GM12878 (cell line): ENCODE measurements at regions not wholly inside any gene's neighbourhood (a gene's known extent, or its start where the extent isn't known, plus 50 kb on each side); places are given as distances from the start of the nearest gene placed in this dataset.

ENCODE experiments used
- CBX5 ChIP-seq: sonication (generic); IDR thresholded peaks from 2 replicates; pipeline ENCODE4 v1.6.1; 2016; ENCODE audit warnings: low read depth, moderate library complexity, mild to moderate bottlenecking, inconsistent platforms
- EGR1 ChIP-seq, 2 experiments: IDR thresholded peaks; 1 replicate in 1 of 2; 2 replicates in 1 of 2; pipeline ENCODE4 v1.6.1; 2011 to 2012; ENCODE audit warnings: low read depth in 2 of 2, low read length in 2 of 2, borderline replicate concordance in 1 of 2, mild to moderate bottlenecking in 1 of 2, moderate library complexity in 1 of 2
- EP300 ChIP-seq, 2 experiments: fragments of 150-350 bp in 1 of 2; IDR thresholded peaks; 2 replicates each; pipeline ENCODE4 v1.6.1; 2011 to 2012; ENCODE audit warnings: low read depth in 2 of 2, low read length in 2 of 2, borderline replicate concordance in 1 of 2, improper control_type of control experiment in 1 of 2, inconsistent platforms in 1 of 2; ENCODE audit not compliant: control insufficient read depth in 1 of 2
- EZH2 ChIP-seq: IDR thresholded peaks from 2 replicates; pipeline ENCODE4 v1.6.1; 2012; ENCODE audit warnings: low read depth, mild to moderate bottlenecking, control low read depth, inconsistent platforms, low read length, borderline replicate concordance; ENCODE audit not compliant: control insufficient read depth
- FOXK2 ChIP-seq: fragments of 450-650 bp; IDR thresholded peaks from 2 replicates; pipeline ENCODE4 v1.6.1; 2017; ENCODE audit warnings: mild to moderate bottlenecking, moderate library complexity
- MEF2A ChIP-seq: IDR thresholded peaks from 2 replicates; pipeline ENCODE4 v1.6.1; 2011; ENCODE audit warnings: low read depth, mild to moderate bottlenecking, low read length, moderate library complexity; ENCODE audit not compliant: insufficient read depth
- POLR2A ChIP-seq: IDR thresholded peaks from 2 replicates; pipeline ENCODE4 v1.6.1; 2011; ENCODE audit warnings: low read depth, mild to moderate bottlenecking, low read length
- SMC3 ChIP-seq: IDR thresholded peaks from 2 replicates; pipeline ENCODE4 v1.6.1; 2011; ENCODE audit warnings: low read length, improper control_type of control experiment, borderline replicate concordance
- TF ChIP-seq, protein P1 (sequence below), 3 experiments: IDR thresholded peaks in 2 of 3; conservative IDR thresholded peaks in 1 of 3; 2 replicates each; pipeline ENCODE4 v1.5.1; 2011; ENCODE audit warnings: low read depth in 3 of 3, low read length in 3 of 3, mild to moderate bottlenecking in 3 of 3, control low read depth in 2 of 3, moderate library complexity in 2 of 3, inconsistent platforms in 1 of 3, mixed read lengths in 1 of 3; ENCODE audit not compliant: control insufficient read depth in 2 of 3, insufficient read depth in 1 of 3; ENCODE audit errors: extremely low read depth in 1 of 3
- TF ChIP-seq, protein P2 (sequence below): fragments of 450-650 bp; IDR thresholded peaks from 2 replicates; pipeline ENCODE4 v1.6.1; 2016; ENCODE audit warnings: mild to moderate bottlenecking
- TF ChIP-seq, protein P3 (sequence below): fragments of 150-350 bp; IDR thresholded peaks from 2 replicates; pipeline ENCODE4 v1.6.1; 2016; ENCODE audit warnings: low read depth, low read length
- TF ChIP-seq, protein P4 (sequence below): IDR thresholded peaks from 2 replicates; pipeline ENCODE4 v1.6.1; 2012; ENCODE audit warnings: low read depth, low read length, improper control_type of control experiment

DNA sequence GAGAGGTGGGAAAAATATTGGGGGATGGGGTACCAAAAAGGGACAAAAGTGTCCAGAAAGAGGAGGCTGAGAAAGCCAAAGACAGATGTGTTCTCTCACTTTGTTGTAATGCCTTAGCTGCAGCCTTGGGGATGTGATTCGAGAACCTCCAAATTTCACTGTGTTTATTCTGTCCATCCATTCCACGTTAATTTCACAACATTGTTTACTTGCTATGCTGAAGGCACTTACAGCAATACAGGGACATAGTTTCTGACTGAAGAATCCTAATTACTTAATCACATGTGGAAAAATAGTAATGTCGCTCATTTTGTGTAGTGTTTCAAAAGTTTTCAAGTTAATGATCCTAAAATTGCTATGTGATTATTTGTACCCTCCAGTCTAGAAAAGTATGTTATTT is 146.2 kb upstream of the SLC38A2 start:
- TF ChIP-seq, protein P1, sequence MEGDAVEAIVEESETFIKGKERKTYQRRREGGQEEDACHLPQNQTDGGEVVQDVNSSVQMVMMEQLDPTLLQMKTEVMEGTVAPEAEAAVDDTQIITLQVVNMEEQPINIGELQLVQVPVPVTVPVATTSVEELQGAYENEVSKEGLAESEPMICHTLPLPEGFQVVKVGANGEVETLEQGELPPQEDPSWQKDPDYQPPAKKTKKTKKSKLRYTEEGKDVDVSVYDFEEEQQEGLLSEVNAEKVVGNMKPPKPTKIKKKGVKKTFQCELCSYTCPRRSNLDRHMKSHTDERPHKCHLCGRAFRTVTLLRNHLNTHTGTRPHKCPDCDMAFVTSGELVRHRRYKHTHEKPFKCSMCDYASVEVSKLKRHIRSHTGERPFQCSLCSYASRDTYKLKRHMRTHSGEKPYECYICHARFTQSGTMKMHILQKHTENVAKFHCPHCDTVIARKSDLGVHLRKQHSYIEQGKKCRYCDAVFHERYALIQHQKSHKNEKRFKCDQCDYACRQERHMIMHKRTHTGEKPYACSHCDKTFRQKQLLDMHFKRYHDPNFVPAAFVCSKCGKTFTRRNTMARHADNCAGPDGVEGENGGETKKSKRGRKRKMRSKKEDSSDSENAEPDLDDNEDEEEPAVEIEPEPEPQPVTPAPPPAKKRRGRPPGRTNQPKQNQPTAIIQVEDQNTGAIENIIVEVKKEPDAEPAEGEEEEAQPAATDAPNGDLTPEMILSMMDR (IDR thresholded peaks at IDR 0.05 in 2 of 3, conservative IDR thresholded peaks at IDR 0.05 in 1 of 3; ENCODE audit: control insufficient read depth in 2 of 3, extremely low read depth in 1 of 3, insufficient read depth in 1 of 3, low read depth in 3 of 3, low read length in 3 of 3), result no peak
- TF ChIP-seq FOXK2, result no peak
- TF ChIP-seq MEF2A, result no peak
- TF ChIP-seq, protein P2, sequence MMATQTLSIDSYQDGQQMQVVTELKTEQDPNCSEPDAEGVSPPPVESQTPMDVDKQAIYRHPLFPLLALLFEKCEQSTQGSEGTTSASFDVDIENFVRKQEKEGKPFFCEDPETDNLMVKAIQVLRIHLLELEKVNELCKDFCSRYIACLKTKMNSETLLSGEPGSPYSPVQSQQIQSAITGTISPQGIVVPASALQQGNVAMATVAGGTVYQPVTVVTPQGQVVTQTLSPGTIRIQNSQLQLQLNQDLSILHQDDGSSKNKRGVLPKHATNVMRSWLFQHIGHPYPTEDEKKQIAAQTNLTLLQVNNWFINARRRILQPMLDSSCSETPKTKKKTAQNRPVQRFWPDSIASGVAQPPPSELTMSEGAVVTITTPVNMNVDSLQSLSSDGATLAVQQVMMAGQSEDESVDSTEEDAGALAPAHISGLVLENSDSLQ, result no peak
- TF ChIP-seq SMC3, result no peak
- TF ChIP-seq EZH2, result no peak
- TF ChIP-seq EGR1 (IDR thresholded peaks at IDR 0.05; ENCODE audit: borderline replicate concordance in 1 of 2, low read depth in 2 of 2, low read length in 2 of 2), result no peak
- TF ChIP-seq, protein P3, sequence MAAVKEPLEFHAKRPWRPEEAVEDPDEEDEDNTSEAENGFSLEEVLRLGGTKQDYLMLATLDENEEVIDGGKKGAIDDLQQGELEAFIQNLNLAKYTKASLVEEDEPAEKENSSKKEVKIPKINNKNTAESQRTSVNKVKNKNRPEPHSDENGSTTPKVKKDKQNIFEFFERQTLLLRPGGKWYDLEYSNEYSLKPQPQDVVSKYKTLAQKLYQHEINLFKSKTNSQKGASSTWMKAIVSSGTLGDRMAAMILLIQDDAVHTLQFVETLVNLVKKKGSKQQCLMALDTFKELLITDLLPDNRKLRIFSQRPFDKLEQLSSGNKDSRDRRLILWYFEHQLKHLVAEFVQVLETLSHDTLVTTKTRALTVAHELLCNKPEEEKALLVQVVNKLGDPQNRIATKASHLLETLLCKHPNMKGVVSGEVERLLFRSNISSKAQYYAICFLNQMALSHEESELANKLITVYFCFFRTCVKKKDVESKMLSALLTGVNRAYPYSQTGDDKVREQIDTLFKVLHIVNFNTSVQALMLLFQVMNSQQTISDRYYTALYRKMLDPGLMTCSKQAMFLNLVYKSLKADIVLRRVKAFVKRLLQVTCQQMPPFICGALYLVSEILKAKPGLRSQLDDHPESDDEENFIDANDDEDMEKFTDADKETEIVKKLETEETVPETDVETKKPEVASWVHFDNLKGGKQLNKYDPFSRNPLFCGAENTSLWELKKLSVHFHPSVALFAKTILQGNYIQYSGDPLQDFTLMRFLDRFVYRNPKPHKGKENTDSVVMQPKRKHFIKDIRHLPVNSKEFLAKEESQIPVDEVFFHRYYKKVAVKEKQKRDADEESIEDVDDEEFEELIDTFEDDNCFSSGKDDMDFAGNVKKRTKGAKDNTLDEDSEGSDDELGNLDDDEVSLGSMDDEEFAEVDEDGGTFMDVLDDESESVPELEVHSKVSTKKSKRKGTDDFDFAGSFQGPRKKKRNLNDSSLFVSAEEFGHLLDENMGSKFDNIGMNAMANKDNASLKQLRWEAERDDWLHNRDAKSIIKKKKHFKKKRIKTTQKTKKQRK, result no peak
- TF ChIP-seq, protein P4, sequence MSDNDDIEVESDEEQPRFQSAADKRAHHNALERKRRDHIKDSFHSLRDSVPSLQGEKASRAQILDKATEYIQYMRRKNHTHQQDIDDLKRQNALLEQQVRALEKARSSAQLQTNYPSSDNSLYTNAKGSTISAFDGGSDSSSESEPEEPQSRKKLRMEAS, result no peak
- TF ChIP-seq EP300 (IDR thresholded peaks at IDR 0.05; ENCODE audit: borderline replicate concordance in 1 of 2, control insufficient read depth in 1 of 2, low read depth in 2 of 2, low read length in 2 of 2), result no peak
- TF ChIP-seq CBX5, result no peak
- no peak for TF ChIP-seq POLR2A
